Loucy (cell line): ENCODE measurements at regions not wholly inside any gene's neighbourhood (a gene's known extent, or its start where the extent isn't known, plus 50 kb on each side); places are given as distances from the start of the nearest gene placed in this dataset.

Experiments used
- EZH2phosphoT487 ChIP-seq: fragments of 200-600 bp; IDR thresholded peaks from 2 replicates; pipeline ENCODE4 v1.6.1; 2018; ENCODE audit warnings: antibody characterized with exemption, mild to moderate bottlenecking, moderate library complexity, borderline replicate concordance
- TF ChIP-seq, protein P1 (sequence below): fragments of 200-600 bp; sonication (generic); conservative IDR thresholded peaks from 2 replicates; pipeline ENCODE4 v1.5.1; 2014; ENCODE audit warnings: mild to moderate bottlenecking, antibody characterized with exemption, low read length

GRCh38 chr18:76689646-76690264, 132.6 kb upstream of the ZNF236 start:
- TF ChIP-seq, protein P1, sequence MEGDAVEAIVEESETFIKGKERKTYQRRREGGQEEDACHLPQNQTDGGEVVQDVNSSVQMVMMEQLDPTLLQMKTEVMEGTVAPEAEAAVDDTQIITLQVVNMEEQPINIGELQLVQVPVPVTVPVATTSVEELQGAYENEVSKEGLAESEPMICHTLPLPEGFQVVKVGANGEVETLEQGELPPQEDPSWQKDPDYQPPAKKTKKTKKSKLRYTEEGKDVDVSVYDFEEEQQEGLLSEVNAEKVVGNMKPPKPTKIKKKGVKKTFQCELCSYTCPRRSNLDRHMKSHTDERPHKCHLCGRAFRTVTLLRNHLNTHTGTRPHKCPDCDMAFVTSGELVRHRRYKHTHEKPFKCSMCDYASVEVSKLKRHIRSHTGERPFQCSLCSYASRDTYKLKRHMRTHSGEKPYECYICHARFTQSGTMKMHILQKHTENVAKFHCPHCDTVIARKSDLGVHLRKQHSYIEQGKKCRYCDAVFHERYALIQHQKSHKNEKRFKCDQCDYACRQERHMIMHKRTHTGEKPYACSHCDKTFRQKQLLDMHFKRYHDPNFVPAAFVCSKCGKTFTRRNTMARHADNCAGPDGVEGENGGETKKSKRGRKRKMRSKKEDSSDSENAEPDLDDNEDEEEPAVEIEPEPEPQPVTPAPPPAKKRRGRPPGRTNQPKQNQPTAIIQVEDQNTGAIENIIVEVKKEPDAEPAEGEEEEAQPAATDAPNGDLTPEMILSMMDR = no peak
- TF ChIP-seq EZH2phosphoT487 = no peak
